Head of caudate nucleus (tissue), 42 donors: ENCODE measurements at regions not wholly inside any gene's neighbourhood (a gene's known extent, or its start where the extent isn't known, plus 50 kb on each side); places are given as distances from the start of the nearest gene placed in this dataset.

Experiments
- DNase-seq, 42 donors: peaks; one replicate each; pipeline versions ENCODE4 v3.0.0 to v3.0.0-alpha.2; 2020 to 2021; ENCODE audit warnings: mixed read lengths in 7 of 42
- intact Hi-C: fragments of 100-400 bp; cut with DNase I; formaldehyde crosslinking; loops from one replicate; pipeline ENCODE4 v1.15.0; 2022

- intact Hi-C loops: no loop called here
- no peak for DNase-seq
Measured at GRCh38 chr13:56299650-56300049, 841.1 kb upstream of the PRR20A start.

DNA sequence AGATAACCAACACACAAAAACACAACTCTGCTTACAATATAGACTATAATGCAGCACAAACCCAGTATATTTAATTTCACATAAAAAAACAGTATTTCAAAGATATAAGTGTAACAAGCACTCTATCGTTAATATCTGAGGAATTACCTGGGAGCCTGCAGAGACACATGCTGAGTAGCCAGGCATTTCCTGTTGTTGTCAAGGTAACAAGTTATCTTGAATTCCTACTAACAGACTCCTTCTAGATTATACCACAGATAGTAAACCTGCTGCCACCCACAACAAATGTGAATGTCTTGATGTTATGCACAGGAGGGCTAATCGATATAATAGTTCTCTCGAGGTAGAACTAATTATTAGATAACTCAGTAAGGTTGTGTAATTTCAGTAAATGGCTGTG lies 826.0 kb upstream of the PRR20A start:
- intact Hi-C loops: no loop called here
- DNase-seq: no peak

- intact Hi-C loops: no loop called here
- DNase-seq: no peak
Measured at GRCh38 chr13:56317841-56318240, 822.9 kb upstream of the PRR20A start.

DNA sequence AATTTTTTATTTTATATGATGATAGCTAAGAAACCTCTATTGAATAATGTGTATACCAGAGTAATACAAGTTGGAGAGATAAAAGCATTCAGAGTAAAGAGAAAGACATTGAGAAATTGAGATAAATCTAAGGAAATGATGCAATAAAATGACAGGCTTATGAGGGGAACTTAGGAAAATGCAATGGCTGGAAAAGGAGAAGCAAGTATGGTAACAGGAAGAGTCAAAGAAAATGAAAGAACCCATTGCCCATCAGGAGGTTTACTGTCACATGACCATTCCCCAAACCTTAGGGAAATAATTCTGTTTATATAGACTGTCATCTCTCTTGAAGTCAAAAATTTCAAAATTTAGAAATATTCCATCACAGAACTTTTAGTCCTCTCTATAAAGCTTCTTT lies 808.0 kb upstream of the PRR20A start:
- intact Hi-C loops: no loop called here
- no peak for DNase-seq

DNA sequence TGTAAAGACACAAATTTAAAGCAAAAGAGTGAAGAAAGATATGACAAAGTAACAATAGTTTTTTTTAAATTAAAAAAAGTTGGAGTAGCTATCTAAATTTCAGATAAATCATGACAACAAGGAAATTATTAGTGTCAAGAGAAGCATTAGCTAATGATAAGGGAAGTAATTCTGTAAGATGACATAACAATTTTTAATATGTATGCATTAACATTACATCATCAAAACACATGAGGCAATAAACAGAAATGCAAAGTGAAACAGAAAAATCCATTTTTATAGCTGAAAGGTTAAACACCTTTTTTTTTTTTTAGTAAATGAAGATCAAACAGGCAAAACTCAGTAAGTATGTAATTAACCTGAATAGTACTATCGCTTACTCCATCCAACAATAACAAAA lies 804.9 kb upstream of the PRR20A start:
- no peak for DNase-seq
- intact Hi-C loops: no loop called here

DNA sequence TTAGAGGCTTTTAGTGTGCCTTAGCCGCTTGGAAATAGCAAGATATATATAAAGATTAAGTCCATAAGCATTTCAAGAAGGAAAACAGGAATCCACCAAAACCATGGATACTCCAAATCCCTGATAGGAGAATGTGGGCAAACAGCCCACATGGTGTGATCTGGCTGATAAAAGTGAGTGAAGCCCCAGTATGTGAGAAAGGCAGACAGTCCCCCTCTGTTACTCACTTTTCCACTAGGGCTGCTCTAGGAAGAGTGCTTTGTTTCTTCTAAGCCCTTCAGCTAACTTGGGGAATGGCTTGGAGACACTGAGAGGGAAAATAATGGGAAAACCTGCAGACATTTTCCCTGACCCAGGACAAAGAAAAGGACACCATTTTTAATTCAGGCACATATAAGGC lies 802.3 kb upstream of the PRR20A start:
- intact Hi-C loops: no loop called here
- no peak for DNase-seq

- intact Hi-C loops: no loop called here
- no peak for DNase-seq
Measured at GRCh38 chr13:56347014-56347413, 793.7 kb upstream of the PRR20A start.

DNA sequence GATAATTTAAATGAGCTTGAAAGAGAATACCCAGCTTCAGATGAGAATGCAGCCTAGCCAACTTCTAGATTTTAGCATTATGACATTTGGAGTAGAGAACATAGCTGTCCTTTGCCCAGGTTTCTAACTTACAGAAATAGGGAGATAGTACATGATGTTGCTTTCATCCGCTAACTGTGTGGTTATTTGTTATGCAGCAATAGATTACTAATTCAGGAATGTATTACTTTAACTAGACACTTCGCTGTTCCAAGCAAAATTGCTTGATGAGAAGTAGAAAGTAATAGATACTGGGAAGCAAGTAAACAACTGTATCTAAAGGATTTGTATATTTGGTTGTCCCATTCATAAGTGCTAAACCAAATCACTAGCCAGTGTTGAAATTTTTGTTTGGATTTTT lies 790.9 kb upstream of the PRR20A start:
- no peak for DNase-seq
- intact Hi-C loops: no loop called here

DNA sequence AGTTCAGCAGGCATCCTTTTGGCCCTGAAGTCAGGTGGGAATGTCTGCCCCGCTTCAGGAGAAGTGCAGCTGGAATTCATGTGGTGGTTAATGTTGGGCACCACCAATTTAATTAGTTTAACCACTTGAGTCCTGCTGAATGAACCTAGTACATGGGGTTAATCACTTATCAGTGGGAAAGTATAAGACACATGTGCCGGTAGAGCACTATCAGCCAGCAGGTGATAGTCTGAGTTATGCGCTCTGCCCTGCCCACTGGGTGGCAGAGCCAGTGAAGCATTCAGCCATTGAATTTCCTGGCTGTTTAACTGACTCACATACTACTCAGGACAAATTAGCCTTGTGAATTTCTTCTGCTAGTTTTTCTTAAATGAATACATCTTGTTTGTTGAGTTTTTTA lies 789.7 kb upstream of the PRR20A start:
- intact Hi-C loops: no loop called here

GRCh38 chr13:56352361-56352760 lies 788.4 kb upstream of the PRR20A start:
- intact Hi-C loops: no loop called here
- DNase-seq: no peak

More for the DNA sequence above, 789.7 kb upstream of the PRR20A start:
- DNase-seq: no peak

GRCh38 chr13:56352901-56353300 lies 787.8 kb upstream of the PRR20A start:
- DNase-seq: no peak
- intact Hi-C loops: no loop called here

DNA sequence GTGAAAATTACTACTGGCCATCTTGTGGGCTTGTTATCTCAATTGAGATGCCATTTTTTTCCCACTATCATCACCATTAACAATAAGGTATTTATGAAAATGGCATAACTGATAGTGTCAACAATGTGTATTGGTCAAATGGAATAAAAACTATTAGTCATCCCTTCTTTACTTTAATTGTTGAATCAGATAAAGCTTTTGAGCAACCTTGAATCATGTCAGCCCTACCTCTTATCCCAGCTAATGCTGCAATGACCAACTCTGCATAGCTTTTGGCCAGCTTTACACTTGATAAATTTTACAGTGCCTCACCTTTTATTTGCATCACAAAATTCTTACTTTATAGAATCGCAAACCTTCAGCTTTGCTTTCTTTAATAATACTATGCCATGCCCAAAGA lies 784.0 kb upstream of the PRR20A start:
- intact Hi-C loops: no loop called here

DNA sequence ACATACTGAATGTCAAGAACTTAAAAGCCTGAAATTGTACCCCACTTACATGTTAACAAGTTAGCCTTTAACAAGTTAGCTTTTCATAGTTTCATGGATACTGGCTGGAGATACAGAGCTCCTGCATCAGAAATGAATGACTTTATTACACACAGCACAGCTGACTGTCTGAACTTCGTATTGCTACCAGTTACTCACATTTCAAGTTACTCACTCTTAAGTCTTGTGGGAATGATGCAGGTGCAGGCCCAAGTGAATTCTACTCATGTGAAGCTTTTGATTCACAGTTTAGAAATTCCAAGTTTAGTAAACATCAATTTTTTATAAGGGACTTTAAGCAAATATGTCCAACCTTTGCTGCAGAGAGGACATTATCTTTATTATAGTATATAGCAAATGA lies 762.2 kb upstream of the PRR20A start:
- no peak for DNase-seq
- intact Hi-C loops: no loop called here

More for the DNA sequence above, 784.0 kb upstream of the PRR20A start:
- no peak for DNase-seq

GRCh38 chr13:56393549-56393948 lies 747.2 kb upstream of the PRR20A start:
- DNase-seq: no peak
- intact Hi-C loops: no loop called here

DNA sequence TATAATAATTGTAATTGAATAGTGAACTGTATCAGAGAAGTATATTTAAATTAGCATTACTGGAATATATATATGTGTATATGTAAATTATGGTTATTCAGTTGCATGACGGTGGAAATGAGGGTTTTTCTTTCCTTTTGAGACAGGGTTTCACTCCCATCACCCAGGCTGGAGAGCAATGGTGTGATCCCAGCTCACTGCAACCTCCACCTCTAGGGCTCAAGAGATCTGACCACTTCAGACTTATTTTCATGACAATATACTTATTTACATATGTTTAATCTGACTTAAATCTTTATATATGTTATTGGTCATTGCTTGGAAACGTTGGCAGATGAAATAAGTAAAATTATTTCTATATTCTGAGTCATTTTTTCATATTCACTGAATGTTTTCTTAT lies 744.4 kb upstream of the PRR20A start:
- intact Hi-C loops: no loop called here
- no peak for DNase-seq

GRCh38 chr13:56400774-56401173 lies 739.9 kb upstream of the PRR20A start:
- intact Hi-C loops: no loop called here
- no peak for DNase-seq

DNA sequence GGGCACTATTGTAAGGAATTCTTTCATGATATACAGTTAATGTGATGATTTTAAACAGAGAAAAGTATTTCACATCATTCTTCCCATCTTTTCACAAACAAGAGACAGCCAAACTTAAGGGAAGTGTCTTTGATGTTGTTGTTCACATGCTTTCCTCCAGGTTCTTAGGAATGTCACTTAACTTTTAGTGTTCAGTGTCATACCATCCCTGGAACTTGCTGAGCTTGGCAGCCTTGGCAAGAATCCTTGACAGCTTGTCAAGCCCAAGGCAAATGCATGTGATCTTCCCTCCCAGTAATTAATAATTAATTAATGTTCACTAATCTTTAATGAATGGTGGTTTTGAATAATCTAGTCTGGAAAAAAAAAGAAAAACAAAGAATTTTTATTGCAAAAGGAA lies 727.9 kb upstream of the PRR20A start:
- intact Hi-C loops: no loop called here
- DNase-seq: no peak

- no peak for DNase-seq
- intact Hi-C loops: no loop called here
Measured at GRCh38 chr13:56424246-56424645, 716.5 kb upstream of the PRR20A start.

DNA sequence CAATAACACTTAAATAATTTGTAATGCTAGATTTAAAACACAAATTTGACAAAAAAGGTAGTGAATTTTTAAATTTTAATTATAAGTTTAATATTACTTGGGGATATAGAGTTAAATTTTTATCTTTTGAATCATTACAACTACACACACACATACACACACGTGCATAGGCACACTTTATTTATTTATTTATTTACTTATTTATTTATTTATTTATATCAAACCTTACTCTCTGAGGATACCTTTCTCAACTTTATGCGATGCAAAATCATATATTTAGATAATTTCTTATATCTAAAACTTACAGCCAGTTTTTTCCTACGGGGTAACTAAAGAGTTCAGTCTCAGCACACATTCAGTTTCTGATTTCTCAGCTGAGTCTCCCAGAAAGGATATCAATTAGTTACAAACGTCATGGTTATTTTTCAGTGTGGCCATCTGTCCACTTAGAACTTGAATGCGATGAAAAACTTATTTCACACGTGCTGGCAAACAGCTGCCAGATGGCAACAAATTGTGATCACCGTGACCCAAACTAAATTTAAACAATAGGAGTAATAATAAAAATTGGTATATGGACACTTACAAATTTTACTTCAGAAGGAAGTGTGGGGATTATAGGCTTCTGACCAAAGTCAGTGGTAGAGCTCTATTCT lies 683.1 kb upstream of the PRR20A start:
- no peak for DNase-seq
- intact Hi-C loops: no loop called here

DNA sequence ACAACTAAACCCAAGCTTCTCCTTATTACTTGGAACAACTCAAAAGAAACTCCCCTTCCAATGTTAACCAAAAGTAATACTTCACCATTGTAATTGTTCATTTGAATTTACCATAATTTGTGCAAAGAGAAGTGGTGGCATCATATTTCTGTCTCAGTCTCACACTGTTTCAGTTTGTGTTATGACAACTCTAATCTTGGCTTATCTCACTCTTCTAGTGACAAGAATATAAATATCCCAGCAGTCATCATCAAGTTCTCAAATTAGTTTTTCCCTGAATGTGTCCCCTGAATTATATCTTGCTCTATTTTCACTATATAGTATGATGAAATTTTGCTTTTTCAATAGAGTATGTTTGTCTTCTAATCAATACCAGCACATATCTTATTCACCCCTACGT lies 681.4 kb upstream of the PRR20A start:
- intact Hi-C loops: no loop called here
- no peak for DNase-seq

- DNase-seq: no peak
- intact Hi-C loops: no loop called here
Measured at GRCh38 chr13:56501750-56502149, 639.0 kb upstream of the PRR20A start.

GRCh38 chr13:56510836-56511235 lies 629.9 kb upstream of the PRR20A start:
- intact Hi-C loops: no loop called here
- no peak for DNase-seq
